Endodermal cell (in vitro differentiated cells): ENCODE measurements at regions not wholly inside any gene's neighbourhood (a gene's known extent, or its start where the extent isn't known, plus 50 kb on each side); places are given as distances from the start of the nearest gene placed in this dataset.

Experiments
- DNase-seq: peaks from one replicate; pipeline ENCODE4 v3.0.0-alpha.2; 2017
- H3K27ac ChIP-seq: 2 replicates; pipeline ENCODE4 v1.5.1; 2013; ENCODE audit warnings: mild to moderate bottlenecking, low read depth, low read length, moderate library complexity
- H3K27me3 ChIP-seq: 2 replicates; pipeline ENCODE4 v1.6.1; 2013; ENCODE audit warnings: mild to moderate bottlenecking, low read length, moderate library complexity; ENCODE audit not compliant: insufficient read depth, control insufficient read depth, poor library complexity, severe bottlenecking
- H3K36me3 ChIP-seq: 2 replicates; pipeline ENCODE4 v1.7.0; 2013; ENCODE audit warnings: mild to moderate bottlenecking, low read length, moderate library complexity; ENCODE audit not compliant: control insufficient read depth, insufficient read depth
- H3K4me1 ChIP-seq: one replicate; pipeline ENCODE4 v1.7.0; 2013; ENCODE audit warnings: low read length; ENCODE audit not compliant: control insufficient read depth, insufficient read depth
- H3K4me3 ChIP-seq: 2 replicates; pipeline ENCODE4 v1.5.1; 2013; ENCODE audit warnings: mild to moderate bottlenecking, low read length, moderate library complexity
- H3K9ac ChIP-seq: 2 replicates; pipeline ENCODE4 v1.6.1; 2013; ENCODE audit warnings: mild to moderate bottlenecking, low read length, moderate library complexity; ENCODE audit not compliant: poor library complexity, severe bottlenecking; ENCODE audit errors: extremely low read depth
- H3K9me3 ChIP-seq: 2 replicates; pipeline ENCODE4 v1.6.1; 2013; ENCODE audit warnings: mild to moderate bottlenecking, low read length, moderate library complexity; ENCODE audit not compliant: control insufficient read depth
- H3K27ac Mint-ChIP-seq: 2 replicates; pipeline ENCODE4 v1.8.0; 2020; ENCODE audit warnings: mixed read lengths
- H3K27me3 Mint-ChIP-seq: 2 replicates; pipeline ENCODE4 v1.8.0; 2021; ENCODE audit warnings: mild to moderate bottlenecking, mixed read lengths; ENCODE audit not compliant: insufficient read depth
- H3K36me3 Mint-ChIP-seq: 2 replicates; pipeline ENCODE4 v1.8.0; 2020; ENCODE audit warnings: low read depth, mixed read lengths
- H3K4me1 Mint-ChIP-seq: 2 replicates; pipeline ENCODE4 v1.8.0; 2020; ENCODE audit warnings: mixed read lengths
- H3K4me3 Mint-ChIP-seq: 2 replicates; pipeline ENCODE4 v1.8.0; 2020; ENCODE audit warnings: mild to moderate bottlenecking, moderate library complexity, mixed read lengths
- H3K9me3 Mint-ChIP-seq: 2 replicates; pipeline ENCODE4 v1.8.0; 2020; ENCODE audit warnings: mild to moderate bottlenecking, mixed read lengths
- CTCF ChIP-seq: fragments of 200-600 bp; sonication (generic); conservative IDR thresholded peaks from 2 replicates; pipeline ENCODE4 v1.5.0; 2021; ENCODE audit warnings: antibody characterized with exemption, mild to moderate bottlenecking
- WGBS, 2 experiments: methylation state at CpG; one replicate each; pipeline versions ENCODE4 v1.1.5 to v1.1.7; 2013; ENCODE audit warnings: missing lambda C conversion rate in 2 of 2, mixed read lengths in 1 of 2; ENCODE audit not compliant: insufficient coverage in 1 of 2, insufficient read length in 1 of 2; 5-methylcytosine and 5-hydroxymethylcytosine counted together

- H3K27ac ChIP-seq = no peak overlapping the region
- H3K9me3 ChIP-seq = no peaks in the 10 kb centered on the region
- Mint-ChIP-seq H3K9me3 (peaks cover under 1% of the 10 kb centered on the region), H3K27me3 (no peaks in the 10 kb centered on the region), H3K27ac (no peak overlapping the region), H3K4me3 (no peak overlapping the region), H3K36me3 (no peaks in the 10 kb centered on the region), H3K4me1 (no peaks in the 10 kb centered on the region)
- no peak overlapping the region for H3K9ac ChIP-seq
- 93 to 98% methylated on average over 6 to 7 of the region's 7 CpGs for WGBS, 2 experiments
- no peaks in the 10 kb centered on the region for H3K27me3 ChIP-seq
- H3K36me3 ChIP-seq = no peaks in the 10 kb centered on the region
- DNase-seq = no peak
- no peak overlapping the region for H3K4me3 ChIP-seq
- TF ChIP-seq CTCF = no peak
- no peaks in the 10 kb centered on the region for H3K4me1 ChIP-seq
Measured at GRCh38 chr5:123778641-123779040, 266.7 kb downstream of the CSNK1G3 start.

GRCh38 chr5:123776761-123777160 lies 264.8 kb downstream of the CSNK1G3 start:
- no peaks in the 10 kb centered on the region for H3K27me3 Mint-ChIP-seq
- no peak overlapping the region for H3K27ac ChIP-seq

DNA sequence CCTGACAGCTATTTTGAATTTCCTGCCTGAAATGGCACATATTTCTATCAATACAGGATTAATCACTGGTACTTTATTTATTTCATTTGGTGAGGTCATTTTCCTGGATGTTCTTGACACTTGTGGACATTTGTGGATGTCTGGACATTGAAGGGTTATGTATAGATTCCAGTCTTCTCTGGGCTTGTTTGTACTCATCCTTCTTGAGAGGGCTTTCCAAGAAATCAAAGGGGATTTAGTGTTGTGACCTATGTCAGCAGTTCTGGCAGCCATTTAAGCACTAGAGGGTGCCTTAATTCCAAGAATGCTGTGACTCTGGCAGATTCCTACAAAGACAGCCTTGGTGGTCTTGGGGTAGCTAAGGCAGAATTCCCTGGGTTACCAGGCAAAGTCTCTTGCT lies 259.7 kb downstream of the CSNK1G3 start:
- no peak overlapping the region for H3K27ac Mint-ChIP-seq
- DNase-seq = no peak
- Histone ChIP-seq H3K9me3 (peaks cover 29% of the 10 kb centered on the region), H3K4me1 (no peaks in the 10 kb centered on the region), H3K27ac (no peak overlapping the region), H3K4me3 (no peak overlapping the region), H3K27me3 (no peaks in the 10 kb centered on the region), H3K9ac (no peak overlapping the region), H3K36me3 (no peaks in the 10 kb centered on the region)
- no peaks in the 10 kb centered on the region for H3K4me1 Mint-ChIP-seq
- H3K36me3 Mint-ChIP-seq = no peaks in the 10 kb centered on the region
- H3K27me3 Mint-ChIP-seq = no peaks in the 10 kb centered on the region
- no peak for TF ChIP-seq CTCF
- H3K9me3 Mint-ChIP-seq = peaks cover 8% of the 10 kb centered on the region
- no peak overlapping the region for H3K4me3 Mint-ChIP-seq

More at GRCh38 chr5:123776761-123777160, 264.8 kb downstream of the CSNK1G3 start:
- Histone ChIP-seq H3K9ac (no peak overlapping the region), H3K9me3 (peaks cover 11% of the 10 kb centered on the region), H3K36me3 (no peaks in the 10 kb centered on the region), H3K4me3 (no peak overlapping the region), H3K27me3 (no peaks in the 10 kb centered on the region), H3K4me1 (no peaks in the 10 kb centered on the region)
- Mint-ChIP-seq H3K9me3 (peaks cover 7% of the 10 kb centered on the region), H3K4me1 (no peaks in the 10 kb centered on the region), H3K4me3 (no peak overlapping the region), H3K36me3 (no peaks in the 10 kb centered on the region), H3K27ac (no peak overlapping the region)
- TF ChIP-seq CTCF = no peak
- no peak for DNase-seq
